ENCODE measurements at regions not wholly inside any gene's neighbourhood (a gene's known extent, or its start where the extent isn't known, plus 50 kb on each side); places are given as distances from the start of the nearest gene placed in this dataset.

DNA sequence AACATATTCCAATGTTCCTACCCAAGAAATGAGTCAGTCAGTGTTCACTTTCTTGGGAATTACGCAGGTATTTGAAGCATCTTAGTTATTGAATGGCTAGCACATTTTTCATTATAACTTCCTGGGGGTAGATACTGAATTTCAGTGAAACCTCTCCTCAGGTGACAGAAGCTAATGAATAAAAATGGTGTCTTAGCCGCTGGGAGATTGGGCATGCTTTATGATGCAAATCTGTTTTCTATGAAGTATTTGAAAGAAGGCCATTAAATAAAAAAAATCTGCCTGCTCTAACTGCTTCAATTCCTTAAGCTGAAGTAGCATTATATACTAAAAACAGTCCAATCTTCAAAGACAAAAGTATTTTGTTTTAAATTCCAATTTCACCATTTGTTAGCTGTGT, 132.8 kb upstream of the CYRIA start:
- TF ChIP-seq, protein P1, sequence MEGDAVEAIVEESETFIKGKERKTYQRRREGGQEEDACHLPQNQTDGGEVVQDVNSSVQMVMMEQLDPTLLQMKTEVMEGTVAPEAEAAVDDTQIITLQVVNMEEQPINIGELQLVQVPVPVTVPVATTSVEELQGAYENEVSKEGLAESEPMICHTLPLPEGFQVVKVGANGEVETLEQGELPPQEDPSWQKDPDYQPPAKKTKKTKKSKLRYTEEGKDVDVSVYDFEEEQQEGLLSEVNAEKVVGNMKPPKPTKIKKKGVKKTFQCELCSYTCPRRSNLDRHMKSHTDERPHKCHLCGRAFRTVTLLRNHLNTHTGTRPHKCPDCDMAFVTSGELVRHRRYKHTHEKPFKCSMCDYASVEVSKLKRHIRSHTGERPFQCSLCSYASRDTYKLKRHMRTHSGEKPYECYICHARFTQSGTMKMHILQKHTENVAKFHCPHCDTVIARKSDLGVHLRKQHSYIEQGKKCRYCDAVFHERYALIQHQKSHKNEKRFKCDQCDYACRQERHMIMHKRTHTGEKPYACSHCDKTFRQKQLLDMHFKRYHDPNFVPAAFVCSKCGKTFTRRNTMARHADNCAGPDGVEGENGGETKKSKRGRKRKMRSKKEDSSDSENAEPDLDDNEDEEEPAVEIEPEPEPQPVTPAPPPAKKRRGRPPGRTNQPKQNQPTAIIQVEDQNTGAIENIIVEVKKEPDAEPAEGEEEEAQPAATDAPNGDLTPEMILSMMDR (IDR thresholded peaks at IDR 0.05) = no peak
- TF ChIP-seq EZH2phosphoT487 (IDR thresholded peaks at IDR 0.05) = no peak
- no peak for TF ChIP-seq EZH2 (IDR thresholded peaks at IDR 0.05)

Measured in neural progenitor cell (in vitro differentiated cells).